ENCODE measurements at regions not wholly inside any gene's neighbourhood (a gene's known extent, or its start where the extent isn't known, plus 50 kb on each side); places are given as distances from the start of the nearest gene placed in this dataset.

DNA sequence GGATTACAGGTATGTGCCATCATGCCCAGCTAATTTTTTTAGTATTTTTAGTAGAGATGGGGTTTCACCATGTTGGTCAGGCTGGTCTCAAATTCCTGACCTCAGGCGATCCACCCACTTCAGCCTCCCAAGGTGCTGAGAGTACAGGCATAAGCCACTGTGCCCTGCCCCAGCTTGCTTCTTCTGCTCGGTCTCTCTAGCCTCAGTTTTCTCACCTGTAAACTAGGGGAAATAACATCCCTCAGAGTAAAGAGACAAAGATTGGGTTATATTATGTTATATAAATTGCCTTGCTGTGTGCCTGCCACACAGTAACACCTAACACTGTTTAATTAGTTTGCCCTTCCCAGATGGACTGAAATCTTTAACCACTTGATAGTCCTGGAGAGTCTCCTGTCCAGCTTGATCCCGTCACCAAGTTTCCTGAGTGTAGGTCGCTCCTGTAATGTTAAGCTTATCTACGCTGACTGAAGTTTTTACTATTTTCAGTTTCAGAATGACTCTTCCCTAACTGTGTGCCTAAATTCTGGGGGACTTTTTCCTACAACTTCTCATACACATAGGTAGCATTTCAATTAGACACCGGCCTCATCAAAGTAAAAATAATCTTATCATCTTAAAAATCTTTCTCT lies 412.7 kb upstream of the TENM3 start:
- no peak for ATAC-seq

More for the DNA sequence above, 412.7 kb upstream of the TENM3 start:
- Histone ChIP-seq H3K9me2 (ENCODE audit: insufficient read depth) (no peaks in the 10 kb centered on the region), H3K9me3 (ENCODE audit: control insufficient read depth in 1 of 2, insufficient read depth in 1 of 2, low read depth in 1 of 2, low read length in 2 of 2) (no peaks in the 10 kb centered on the region), H3K4me3 (replicated peaks in 1 of 2; ENCODE audit: low read depth in 1 of 2, low read length in 2 of 2) (no peak overlapping the region), H4K20me1 (ENCODE audit: insufficient read depth) (no peaks in the 10 kb centered on the region), H3K27me3 (ENCODE audit: insufficient read depth, low read length) (peaks cover 19% of the 10 kb centered on the region; the same call in 1 of the 2 replicates), H3K4me1 (ENCODE audit: control insufficient read depth in 1 of 2, insufficient read depth in 2 of 2, low read length in 2 of 2) (no peaks in the 10 kb centered on the region), H3K79me2 (ENCODE audit: insufficient read depth, low read length) (no peaks in the 10 kb centered on the region), H3K9ac (ENCODE audit: low read length) (no peak overlapping the region), H3K4me2 (ENCODE audit: low read length) (no peak overlapping the region), H3K36me3 (ENCODE audit: control insufficient read depth in 1 of 2, insufficient read depth in 2 of 2, low read length in 2 of 2) (no peaks in the 10 kb centered on the region), H2AFZ (ENCODE audit: low read depth, low read length, poor library complexity, severe bottlenecking) (no peak overlapping the region), H3K27ac (ENCODE audit: low read depth, low read length) (no peak overlapping the region)
- ChIA-PET CTCF (no interaction called here), POLR2A (no interaction called here), RAD21 (ENCODE audit: low non-redundant PET in 1 of 2, low total read pairs in 2 of 2, uncharacterized antibody in 2 of 2, unreplicated experiment in 2 of 2) (no interaction called here)
- BruUV-seq (replicated peaks), result no TSS peak
- DNase-seq (ENCODE audit: low read depth, low spot score), result no peak
- TF ChIP-seq CBX3 (IDR thresholded peaks at IDR 0.05; ENCODE audit: low read depth) (no peak), YY1 (IDR thresholded peaks at IDR 0.05; ENCODE audit: extremely low read depth, insufficient replicate concordance, low read depth, low read length) (no peak), SP1 (IDR thresholded peaks at IDR 0.05; ENCODE audit: low read depth) (no peak), EZH2 (IDR thresholded peaks at IDR 0.05) (no peak), EZH2phosphoT487 (IDR thresholded peaks at IDR 0.05; ENCODE audit: borderline replicate concordance) (no peak), ZFX (IDR thresholded peaks at IDR 0.05) (no peak), ELF1 (IDR thresholded peaks at IDR 0.05; ENCODE audit: borderline replicate concordance, low read depth) (no peak), CEBPB (IDR thresholded peaks at IDR 0.05; ENCODE audit: low read depth) (no peak), POLR2A (IDR thresholded peaks at IDR 0.05; ENCODE audit: borderline replicate concordance, extremely low read depth, insufficient read depth, insufficient read length) (no peak)
- TF ChIP-seq, protein P1, sequence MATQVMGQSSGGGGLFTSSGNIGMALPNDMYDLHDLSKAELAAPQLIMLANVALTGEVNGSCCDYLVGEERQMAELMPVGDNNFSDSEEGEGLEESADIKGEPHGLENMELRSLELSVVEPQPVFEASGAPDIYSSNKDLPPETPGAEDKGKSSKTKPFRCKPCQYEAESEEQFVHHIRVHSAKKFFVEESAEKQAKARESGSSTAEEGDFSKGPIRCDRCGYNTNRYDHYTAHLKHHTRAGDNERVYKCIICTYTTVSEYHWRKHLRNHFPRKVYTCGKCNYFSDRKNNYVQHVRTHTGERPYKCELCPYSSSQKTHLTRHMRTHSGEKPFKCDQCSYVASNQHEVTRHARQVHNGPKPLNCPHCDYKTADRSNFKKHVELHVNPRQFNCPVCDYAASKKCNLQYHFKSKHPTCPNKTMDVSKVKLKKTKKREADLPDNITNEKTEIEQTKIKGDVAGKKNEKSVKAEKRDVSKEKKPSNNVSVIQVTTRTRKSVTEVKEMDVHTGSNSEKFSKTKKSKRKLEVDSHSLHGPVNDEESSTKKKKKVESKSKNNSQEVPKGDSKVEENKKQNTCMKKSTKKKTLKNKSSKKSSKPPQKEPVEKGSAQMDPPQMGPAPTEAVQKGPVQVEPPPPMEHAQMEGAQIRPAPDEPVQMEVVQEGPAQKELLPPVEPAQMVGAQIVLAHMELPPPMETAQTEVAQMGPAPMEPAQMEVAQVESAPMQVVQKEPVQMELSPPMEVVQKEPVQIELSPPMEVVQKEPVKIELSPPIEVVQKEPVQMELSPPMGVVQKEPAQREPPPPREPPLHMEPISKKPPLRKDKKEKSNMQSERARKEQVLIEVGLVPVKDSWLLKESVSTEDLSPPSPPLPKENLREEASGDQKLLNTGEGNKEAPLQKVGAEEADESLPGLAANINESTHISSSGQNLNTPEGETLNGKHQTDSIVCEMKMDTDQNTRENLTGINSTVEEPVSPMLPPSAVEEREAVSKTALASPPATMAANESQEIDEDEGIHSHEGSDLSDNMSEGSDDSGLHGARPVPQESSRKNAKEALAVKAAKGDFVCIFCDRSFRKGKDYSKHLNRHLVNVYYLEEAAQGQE (IDR thresholded peaks at IDR 0.05; ENCODE audit: low read depth), result no peak
- intact Hi-C loops (cut with micrococcal nuclease), result no loop called here

Measured in HCT116 (cell line).